HG03354 (cell line): ENCODE measurements at regions not wholly inside any gene's neighbourhood (a gene's known extent, or its start where the extent isn't known, plus 50 kb on each side); places are given as distances from the start of the nearest gene placed in this dataset.
"Not testable (repeated sequence)": the region's sequence is repeated elsewhere in the genome, so short reads cannot be mapped to it uniquely, and the experiment has no call there.

Experiments
- ATAC-seq: cut with Tn5 transposase; IDR thresholded peaks from one replicate; pipeline ENCODE4 v1.9.1; 2021; ENCODE audit warnings: mild to moderate bottlenecking; ENCODE audit not compliant: unreplicated experiment, poor library complexity, severe bottlenecking

GRCh38 chr17:77330602-77331081 is 189.9 kb downstream of the SEC14L1 start:
- ATAC-seq = no peak

GRCh38 chr17:77331301-77331864 is 190.6 kb downstream of the SEC14L1 start:
- peak; percentile 75 for ATAC-seq

GRCh38 chr17:77332034-77332971 is 191.5 kb downstream of the SEC14L1 start:
- no peak for ATAC-seq

- ATAC-seq = no peak
These were observed 192.4 kb downstream of the SEC14L1 start for GRCh38 chr17:77332981-77333685.

GRCh38 chr17:77337150-77337549 is 196.4 kb downstream of the SEC14L1 start:
- ATAC-seq = no peak

- ATAC-seq = no peak
These were observed 200.3 kb downstream of the SEC14L1 start for GRCh38 chr17:77341069-77341541.

- not testable (repeated sequence) for ATAC-seq
These were observed 201.9 kb downstream of the SEC14L1 start for GRCh38 chr17:77342656-77342990.

GRCh38 chr17:77343031-77343800 is 202.4 kb downstream of the SEC14L1 start:
- no peak for ATAC-seq

- no peak for ATAC-seq
These were observed 203.3 kb downstream of the SEC14L1 start for GRCh38 chr17:77344038-77344437.

GRCh38 chr17:77345260-77345910 is 204.6 kb downstream of the SEC14L1 start:
- no peak for ATAC-seq

GRCh38 chr17:77346765-77347164 is 206.0 kb downstream of the SEC14L1 start:
- ATAC-seq = no peak

- ATAC-seq = no peak
These were observed 206.8 kb downstream of the SEC14L1 start for GRCh38 chr17:77347544-77347943.

- ATAC-seq = no peak
These were observed 209.4 kb downstream of the SEC14L1 start for GRCh38 chr17:77349976-77350830.

GRCh38 chr17:77352441-77352840 is 211.7 kb downstream of the SEC14L1 start:
- no peak for ATAC-seq

GRCh38 chr17:77352996-77353395 is 212.2 kb downstream of the SEC14L1 start:
- no peak for ATAC-seq

GRCh38 chr17:77353684-77354419 is 213.1 kb downstream of the SEC14L1 start:
- ATAC-seq = no peak

GRCh38 chr17:77354420-77354669 is 213.6 kb downstream of the SEC14L1 start:
- ATAC-seq = no peak
